ENCODE measurements at regions not wholly inside any gene's neighbourhood (a gene's known extent, or its start where the extent isn't known, plus 50 kb on each side); places are given as distances from the start of the nearest gene placed in this dataset.

GRCh38 chr2:104179644-104180043, 674.3 kb upstream of the POU3F3 start:
- no peak for DNase-seq

- DNase-seq, result no peak
Measured at GRCh38 chr2:104200533-104201168, 653.3 kb upstream of the POU3F3 start.

GRCh38 chr2:104213758-104214157, 640.2 kb upstream of the POU3F3 start:
- no peak for DNase-seq

GRCh38 chr2:104215269-104216161, 638.4 kb upstream of the POU3F3 start:
- DNase-seq, result no peak

GRCh38 chr2:104233591-104233990, 620.3 kb upstream of the POU3F3 start:
- no peak for DNase-seq

GRCh38 chr2:104236491-104236890, 617.4 kb upstream of the POU3F3 start:
- no peak for DNase-seq

- no peak for DNase-seq
Measured at GRCh38 chr2:104240984-104241383, 612.9 kb upstream of the POU3F3 start.

- DNase-seq, result no peak
Measured at GRCh38 chr2:104249629-104250028, 604.3 kb upstream of the POU3F3 start.

GRCh38 chr2:104250635-104251034, 603.3 kb upstream of the POU3F3 start:
- DNase-seq, result no peak

GRCh38 chr2:104254017-104254416, 599.9 kb upstream of the POU3F3 start:
- DNase-seq, result no peak

- no peak for DNase-seq
Measured at GRCh38 chr2:104262714-104263113, 591.2 kb upstream of the POU3F3 start.

GRCh38 chr2:104279646-104280045, 574.3 kb upstream of the POU3F3 start:
- DNase-seq, result no peak

GRCh38 chr2:104280216-104280615, 573.7 kb upstream of the POU3F3 start:
- DNase-seq, result no peak

- no peak for DNase-seq
Measured at GRCh38 chr2:104286841-104287240, 567.1 kb upstream of the POU3F3 start.

GRCh38 chr2:104289651-104290565, 564.0 kb upstream of the POU3F3 start:
- DNase-seq, result no peak

GRCh38 chr2:104290566-104290891, 563.4 kb upstream of the POU3F3 start:
- no peak for DNase-seq

GRCh38 chr2:104312684-104313083, 541.2 kb upstream of the POU3F3 start:
- DNase-seq, result no peak

GRCh38 chr2:104318001-104318665, 535.8 kb upstream of the POU3F3 start:
- DNase-seq, result no peak

GRCh38 chr2:104321116-104321795, 532.7 kb upstream of the POU3F3 start:
- DNase-seq, result no peak

GRCh38 chr2:104321796-104322349, 532.0 kb upstream of the POU3F3 start:
- no peak for DNase-seq

GRCh38 chr2:104332731-104333130, 521.2 kb upstream of the POU3F3 start:
- no peak for DNase-seq

GRCh38 chr2:104337869-104338268, 516.0 kb upstream of the POU3F3 start:
- DNase-seq, result no peak

Measured in T-helper 1 cell (primary cell).